IPS-18a (cell line): ENCODE measurements at regions not wholly inside any gene's neighbourhood (a gene's known extent, or its start where the extent isn't known, plus 50 kb on each side); places are given as distances from the start of the nearest gene placed in this dataset.

ENCODE experiments used
- H3K27ac ChIP-seq: one replicate; pipeline ENCODE4 v1.5.1; 2013; ENCODE audit warnings: low read length
- H3K27me3 ChIP-seq: one replicate; pipeline ENCODE4 v1.6.1; 2013; ENCODE audit warnings: mild to moderate bottlenecking, low read length; ENCODE audit not compliant: control insufficient read depth, insufficient read depth
- H3K36me3 ChIP-seq: one replicate; pipeline ENCODE4 v1.6.1; 2013; ENCODE audit warnings: low read depth, low read length; ENCODE audit not compliant: control insufficient read depth
- H3K4me1 ChIP-seq: one replicate; pipeline ENCODE4 v1.6.1; 2013; ENCODE audit warnings: low read depth, low read length; ENCODE audit not compliant: control insufficient read depth
- H3K4me3 ChIP-seq: one replicate; pipeline ENCODE4 v1.5.1; 2013; ENCODE audit warnings: low read length
- H3K9ac ChIP-seq: one replicate; pipeline ENCODE4 v1.6.1; 2013; ENCODE audit warnings: mild to moderate bottlenecking, low read length, moderate library complexity
- H3K9me3 ChIP-seq: one replicate; pipeline ENCODE4 v1.6.1; 2013; ENCODE audit warnings: low read depth, low read length; ENCODE audit not compliant: control insufficient read depth

DNA sequence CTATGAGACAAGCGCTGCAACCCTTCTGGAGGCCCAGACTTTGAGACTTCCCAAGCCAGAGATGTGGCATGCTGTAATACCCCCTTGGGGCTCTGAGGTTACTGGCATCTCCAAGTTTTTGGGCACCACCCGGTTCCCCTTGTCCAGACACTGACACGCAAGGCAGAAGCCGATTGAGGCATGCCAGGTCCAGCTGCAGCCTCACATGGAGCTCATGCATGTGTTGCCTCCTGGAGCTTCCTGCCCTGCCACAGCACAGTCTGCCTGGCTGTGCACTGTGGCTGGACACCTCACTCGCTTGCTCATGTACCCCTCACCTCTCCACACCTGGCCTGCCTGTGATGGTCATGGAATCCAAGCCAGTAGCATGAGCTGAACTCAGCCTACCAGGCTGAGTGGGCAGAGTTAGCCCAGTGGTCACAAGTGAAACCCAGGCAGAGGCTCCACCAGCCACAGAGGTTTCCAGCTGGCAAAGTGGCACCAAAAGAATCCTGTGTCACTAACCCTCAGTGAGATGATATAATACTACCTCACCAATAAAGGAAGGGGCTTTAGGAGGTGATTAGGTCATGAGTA lies 789.2 kb upstream of the INTU start:
- H3K9ac ChIP-seq: no peak overlapping the region
- H3K27me3 ChIP-seq: no peaks in the 10 kb centered on the region
- H3K4me3 ChIP-seq: no peak overlapping the region
- no peak overlapping the region for H3K27ac ChIP-seq
- no peaks in the 10 kb centered on the region for H3K36me3 ChIP-seq
- no peaks in the 10 kb centered on the region for H3K4me1 ChIP-seq
- H3K9me3 ChIP-seq: peaks cover 17% of the 10 kb centered on the region

GRCh38 chr4:126850286-126850685 lies 782.5 kb upstream of the INTU start:
- H3K9me3 ChIP-seq: no peaks in the 10 kb centered on the region
- no peak overlapping the region for H3K9ac ChIP-seq
- H3K4me3 ChIP-seq: no peak overlapping the region
- no peaks in the 10 kb centered on the region for H3K36me3 ChIP-seq
- H3K4me1 ChIP-seq: no peaks in the 10 kb centered on the region
- no peak overlapping the region for H3K27ac ChIP-seq
- H3K27me3 ChIP-seq: no peaks in the 10 kb centered on the region

- Histone ChIP-seq H3K9ac (no peak overlapping the region), H3K36me3 (no peaks in the 10 kb centered on the region), H3K4me1 (no peaks in the 10 kb centered on the region), H3K9me3 (no peaks in the 10 kb centered on the region), H3K27me3 (no peaks in the 10 kb centered on the region), H3K27ac (no peak overlapping the region), H3K4me3 (no peak overlapping the region)
Measured at GRCh38 chr4:126851391-126851790, 781.4 kb upstream of the INTU start.

- no peaks in the 10 kb centered on the region for H3K36me3 ChIP-seq
- H3K9me3 ChIP-seq: no peaks in the 10 kb centered on the region
- no peak overlapping the region for H3K4me3 ChIP-seq
- no peak overlapping the region for H3K27ac ChIP-seq
- H3K27me3 ChIP-seq: no peaks in the 10 kb centered on the region
- no peak overlapping the region for H3K9ac ChIP-seq
- H3K4me1 ChIP-seq: no peaks in the 10 kb centered on the region
Measured at GRCh38 chr4:126853715-126854114, 779.0 kb upstream of the INTU start.

GRCh38 chr4:126856906-126857305 lies 775.9 kb upstream of the INTU start:
- Histone ChIP-seq H3K36me3 (no peaks in the 10 kb centered on the region), H3K27me3 (no peaks in the 10 kb centered on the region), H3K27ac (no peak overlapping the region), H3K9ac (no peak overlapping the region), H3K4me3 (no peak overlapping the region), H3K4me1 (no peaks in the 10 kb centered on the region), H3K9me3 (no peaks in the 10 kb centered on the region)

- no peak overlapping the region for H3K4me3 ChIP-seq
- no peaks in the 10 kb centered on the region for H3K4me1 ChIP-seq
- H3K27me3 ChIP-seq: no peaks in the 10 kb centered on the region
- H3K36me3 ChIP-seq: no peaks in the 10 kb centered on the region
- no peaks in the 10 kb centered on the region for H3K9me3 ChIP-seq
- H3K9ac ChIP-seq: no peak overlapping the region
- H3K27ac ChIP-seq: no peak overlapping the region
Measured at GRCh38 chr4:126859314-126859713, 773.4 kb upstream of the INTU start.

GRCh38 chr4:126859872-126860271 lies 772.9 kb upstream of the INTU start:
- Histone ChIP-seq H3K36me3 (no peaks in the 10 kb centered on the region), H3K9me3 (no peaks in the 10 kb centered on the region), H3K27ac (no peak overlapping the region), H3K9ac (no peak overlapping the region), H3K4me3 (no peak overlapping the region), H3K27me3 (no peaks in the 10 kb centered on the region), H3K4me1 (no peaks in the 10 kb centered on the region)

DNA sequence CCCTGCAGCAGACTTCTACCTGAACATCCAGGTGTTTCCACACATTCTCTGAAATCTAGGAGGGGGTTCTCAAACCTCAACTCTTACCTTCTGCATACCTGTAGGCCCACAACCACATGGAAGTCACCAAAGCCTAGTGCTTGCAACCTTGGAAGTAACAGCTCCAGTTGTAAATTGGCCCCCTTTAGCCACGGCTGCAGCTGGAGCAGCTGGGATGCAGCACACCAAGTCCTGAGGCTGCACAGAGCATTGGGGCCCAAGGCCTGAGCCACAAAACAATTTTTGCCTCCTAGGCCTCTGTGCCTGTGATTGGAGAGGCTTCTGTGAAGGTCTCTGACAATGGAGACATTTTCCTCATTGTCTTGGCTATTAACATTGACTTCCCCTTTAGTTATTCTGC lies 772.4 kb upstream of the INTU start:
- Histone ChIP-seq H3K36me3 (no peaks in the 10 kb centered on the region), H3K9me3 (no peaks in the 10 kb centered on the region), H3K4me3 (no peak overlapping the region), H3K27me3 (no peaks in the 10 kb centered on the region), H3K4me1 (no peaks in the 10 kb centered on the region), H3K27ac (no peak overlapping the region), H3K9ac (no peak overlapping the region)

- Histone ChIP-seq H3K4me1 (no peaks in the 10 kb centered on the region), H3K27ac (no peak overlapping the region), H3K4me3 (no peak overlapping the region)
Measured at GRCh38 chr4:126869967-126870366, 762.8 kb upstream of the INTU start.

DNA sequence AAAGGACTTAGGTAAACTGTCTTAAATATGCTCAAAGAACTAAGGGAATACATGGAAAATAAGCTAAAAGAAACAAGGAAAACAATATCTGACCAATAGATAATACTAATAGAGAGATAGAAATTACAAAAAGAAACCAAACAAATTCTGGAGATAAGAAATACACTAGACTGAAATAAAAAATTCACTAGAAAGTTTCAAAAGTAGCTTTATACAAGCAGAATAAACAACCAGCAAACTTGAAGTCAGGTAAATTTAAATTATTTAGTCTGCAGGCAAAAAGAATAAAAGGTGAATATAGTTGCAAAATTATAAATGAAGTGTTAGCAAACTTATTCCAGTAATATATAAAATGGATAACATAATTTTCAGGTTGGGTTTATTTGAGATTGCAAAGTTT lies 760.9 kb upstream of the INTU start:
- Histone ChIP-seq H3K27me3 (no peaks in the 10 kb centered on the region), H3K9ac (no peak overlapping the region), H3K27ac (no peak overlapping the region), H3K4me3 (no peak overlapping the region), H3K36me3 (no peaks in the 10 kb centered on the region), H3K4me1 (no peaks in the 10 kb centered on the region), H3K9me3 (peaks cover 6% of the 10 kb centered on the region)

More at GRCh38 chr4:126869967-126870366, 762.8 kb upstream of the INTU start:
- Histone ChIP-seq H3K27me3 (no peaks in the 10 kb centered on the region), H3K36me3 (no peaks in the 10 kb centered on the region), H3K9me3 (peaks cover 6% of the 10 kb centered on the region), H3K9ac (no peak overlapping the region)

GRCh38 chr4:126874533-126874932 lies 758.2 kb upstream of the INTU start:
- Histone ChIP-seq H3K9ac (no peak overlapping the region), H3K36me3 (no peaks in the 10 kb centered on the region), H3K27ac (no peak overlapping the region), H3K27me3 (no peaks in the 10 kb centered on the region), H3K4me1 (no peaks in the 10 kb centered on the region), H3K4me3 (no peak overlapping the region), H3K9me3 (peaks cover 3% of the 10 kb centered on the region)

DNA sequence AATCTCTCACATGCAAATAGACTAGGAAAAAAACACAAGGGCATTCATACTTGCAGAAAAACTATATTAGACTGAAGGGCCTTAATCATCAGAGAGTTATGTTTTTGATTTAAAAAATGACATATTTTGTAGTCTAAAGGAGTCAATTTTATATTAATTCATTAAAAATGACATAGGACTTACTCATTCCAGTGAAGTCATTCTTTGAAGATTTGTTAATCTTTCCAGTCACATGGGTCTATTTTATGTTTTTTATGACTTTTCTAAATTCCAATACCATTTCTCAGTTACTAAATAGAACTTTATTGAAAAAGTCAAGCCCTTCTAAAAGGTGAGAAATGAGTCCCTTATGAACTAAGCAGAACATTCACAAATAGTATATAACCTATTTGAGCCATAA lies 743.8 kb upstream of the INTU start:
- Histone ChIP-seq H3K27me3 (no peaks in the 10 kb centered on the region), H3K27ac (no peak overlapping the region), H3K36me3 (no peaks in the 10 kb centered on the region), H3K9ac (no peak overlapping the region), H3K9me3 (no peaks in the 10 kb centered on the region), H3K4me3 (no peak overlapping the region), H3K4me1 (no peaks in the 10 kb centered on the region)
